NCI-H2081 treated with DMSO at 0.1 percent for 48 hours (cell line): ENCODE measurements at regions not wholly inside any gene's neighbourhood (a gene's known extent, or its start where the extent isn't known, plus 50 kb on each side); places are given as distances from the start of the nearest gene placed in this dataset.

Experiments used
- DNase-seq: peaks from one replicate; lab custom pipeline; 2025; lab: John Stamatoyannopoulos, UW

GRCh38 chr3:159791336-159791735, 197.3 kb upstream of the IL12A start:
- DNase-seq = no peak

GRCh38 chr3:159792070-159792469, 196.6 kb upstream of the IL12A start:
- DNase-seq = no peak

GRCh38 chr3:159795042-159795441, 193.6 kb upstream of the IL12A start:
- DNase-seq = no peak

- DNase-seq = no peak
Observed at GRCh38 chr3:159795681-159796175, 192.9 kb upstream of the IL12A start.

- no peak for DNase-seq
Observed at GRCh38 chr3:159796226-159796625, 192.4 kb upstream of the IL12A start.

GRCh38 chr3:159796744-159797143, 191.9 kb upstream of the IL12A start:
- no peak for DNase-seq

GRCh38 chr3:159797771-159798170, 190.9 kb upstream of the IL12A start:
- DNase-seq = no peak

GRCh38 chr3:159798951-159799350, 189.7 kb upstream of the IL12A start:
- DNase-seq = no peak

- DNase-seq = no peak
Observed at GRCh38 chr3:159800434-159801155, 188.0 kb upstream of the IL12A start.

GRCh38 chr3:159802864-159803263, 185.8 kb upstream of the IL12A start:
- no peak for DNase-seq

- no peak for DNase-seq
Observed at GRCh38 chr3:159803459-159803858, 185.2 kb upstream of the IL12A start.

- peak; percentile 33 for DNase-seq
Observed at GRCh38 chr3:159804726-159805410, 183.8 kb upstream of the IL12A start.

- DNase-seq = no peak
Observed at GRCh38 chr3:159805411-159805772, 183.2 kb upstream of the IL12A start.

GRCh38 chr3:159806412-159806811, 182.2 kb upstream of the IL12A start:
- DNase-seq = no peak

GRCh38 chr3:159807137-159808040, 181.2 kb upstream of the IL12A start:
- no peak for DNase-seq

- peak; percentile 53 for DNase-seq
Observed at GRCh38 chr3:159813822-159814531, 174.7 kb upstream of the IL12A start.

- no peak for DNase-seq
Observed at GRCh38 chr3:159816512-159816911, 172.1 kb upstream of the IL12A start.

- no peak for DNase-seq
Observed at GRCh38 chr3:159817126-159817525, 171.5 kb upstream of the IL12A start.

GRCh38 chr3:159817571-159817970, 171.1 kb upstream of the IL12A start:
- DNase-seq = no peak

GRCh38 chr3:159818399-159818798, 170.2 kb upstream of the IL12A start:
- DNase-seq = no peak

GRCh38 chr3:159818997-159819500, 169.6 kb upstream of the IL12A start:
- DNase-seq = no peak

- no peak for DNase-seq
Observed at GRCh38 chr3:159819676-159820075, 169.0 kb upstream of the IL12A start.
